CD4-positive, alpha-beta T cell treated with Interleukin-10 for 1 hour (primary cell): ENCODE measurements at regions not wholly inside any gene's neighbourhood (a gene's known extent, or its start where the extent isn't known, plus 50 kb on each side); places are given as distances from the start of the nearest gene placed in this dataset.
"Not testable (repeated sequence)": the region's sequence is repeated elsewhere in the genome, so short reads cannot be mapped to it uniquely, and the experiment has no call there.

Experiments
- DNase-seq: peaks from one replicate; pipeline ENCODE4 v3.0.0-alpha.2; 2020

- DNase-seq: no peak
Observed at GRCh38 chr13:103961129-103961528, 894.9 kb upstream of the SLC10A2 start.

GRCh38 chr13:103960001-103960400 is 893.8 kb upstream of the SLC10A2 start:
- DNase-seq: no peak

- no peak for DNase-seq
Observed at GRCh38 chr13:103958691-103959090, 892.5 kb upstream of the SLC10A2 start.

- no peak for DNase-seq
Observed at GRCh38 chr13:103957939-103958338, 891.7 kb upstream of the SLC10A2 start.

- DNase-seq: no peak
Observed at GRCh38 chr13:103953859-103954258, 887.6 kb upstream of the SLC10A2 start.

- no peak for DNase-seq
Observed at GRCh38 chr13:103952183-103952582, 886.0 kb upstream of the SLC10A2 start.

- DNase-seq: no peak
Observed at GRCh38 chr13:103948426-103948825, 882.2 kb upstream of the SLC10A2 start.

GRCh38 chr13:103945836-103946235 is 879.6 kb upstream of the SLC10A2 start:
- no peak for DNase-seq

- no peak for DNase-seq
Observed at GRCh38 chr13:103941506-103942140, 875.4 kb upstream of the SLC10A2 start.

GRCh38 chr13:103935117-103935516 is 868.9 kb upstream of the SLC10A2 start:
- no peak for DNase-seq

- DNase-seq: no peak
Observed at GRCh38 chr13:103931885-103932284, 865.7 kb upstream of the SLC10A2 start.

- DNase-seq: no peak
Observed at GRCh38 chr13:103931331-103931845, 865.2 kb upstream of the SLC10A2 start.

GRCh38 chr13:103926118-103926517 is 859.9 kb upstream of the SLC10A2 start:
- DNase-seq: no peak

- DNase-seq: no peak
Observed at GRCh38 chr13:103908911-103909310, 842.7 kb upstream of the SLC10A2 start.

- DNase-seq: no peak
Observed at GRCh38 chr13:103908274-103908673, 842.1 kb upstream of the SLC10A2 start.

- no peak for DNase-seq
Observed at GRCh38 chr13:103903790-103904189, 837.6 kb upstream of the SLC10A2 start.

GRCh38 chr13:103898481-103898880 is 832.3 kb upstream of the SLC10A2 start:
- DNase-seq: no peak

GRCh38 chr13:103895835-103896531 is 829.8 kb upstream of the SLC10A2 start:
- DNase-seq: no peak

- no peak for DNase-seq
Observed at GRCh38 chr13:103894626-103895025, 828.4 kb upstream of the SLC10A2 start.

GRCh38 chr13:103884101-103884723 is 818.0 kb upstream of the SLC10A2 start:
- DNase-seq: no peak

- DNase-seq: no peak
Observed at GRCh38 chr13:103883698-103884097, 817.5 kb upstream of the SLC10A2 start.

GRCh38 chr13:103883164-103883563 is 816.9 kb upstream of the SLC10A2 start:
- no peak for DNase-seq

GRCh38 chr13:103880146-103880545 is 813.9 kb upstream of the SLC10A2 start:
- not testable (repeated sequence) for DNase-seq
